ENCODE measurements at regions not wholly inside any gene's neighbourhood (a gene's known extent, or its start where the extent isn't known, plus 50 kb on each side); places are given as distances from the start of the nearest gene placed in this dataset.

DNA sequence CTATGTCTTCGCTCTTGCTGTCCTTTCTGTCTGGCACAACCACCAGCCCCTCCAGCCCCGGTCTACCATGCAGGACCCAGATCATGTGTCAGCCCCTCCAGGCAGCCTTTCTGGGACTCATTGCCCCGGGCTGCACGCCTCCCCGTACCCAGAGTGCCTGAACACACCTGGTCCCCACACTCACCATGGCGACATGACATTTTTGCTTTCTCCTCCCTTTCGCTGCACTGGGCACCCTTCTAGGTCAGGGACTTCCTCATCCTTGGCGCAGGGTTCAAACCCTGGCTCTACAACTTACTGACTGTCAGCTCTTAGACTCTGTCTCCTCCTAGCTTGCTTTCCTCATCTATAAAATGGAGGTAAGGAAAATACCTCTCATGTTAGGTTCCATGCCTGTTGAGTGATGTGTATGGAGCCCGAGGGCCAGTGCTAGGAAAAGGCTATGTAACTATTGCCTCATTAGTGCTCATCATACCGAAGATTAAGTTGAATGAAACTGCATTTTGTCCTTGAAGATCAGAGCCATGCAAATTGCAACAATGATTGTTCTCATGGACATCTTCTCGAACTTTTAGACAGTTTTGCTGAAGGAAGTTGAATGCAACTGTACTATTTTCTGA, 49.7 kb upstream of the TIAM2 start:
- TF ChIP-seq, protein P1, sequence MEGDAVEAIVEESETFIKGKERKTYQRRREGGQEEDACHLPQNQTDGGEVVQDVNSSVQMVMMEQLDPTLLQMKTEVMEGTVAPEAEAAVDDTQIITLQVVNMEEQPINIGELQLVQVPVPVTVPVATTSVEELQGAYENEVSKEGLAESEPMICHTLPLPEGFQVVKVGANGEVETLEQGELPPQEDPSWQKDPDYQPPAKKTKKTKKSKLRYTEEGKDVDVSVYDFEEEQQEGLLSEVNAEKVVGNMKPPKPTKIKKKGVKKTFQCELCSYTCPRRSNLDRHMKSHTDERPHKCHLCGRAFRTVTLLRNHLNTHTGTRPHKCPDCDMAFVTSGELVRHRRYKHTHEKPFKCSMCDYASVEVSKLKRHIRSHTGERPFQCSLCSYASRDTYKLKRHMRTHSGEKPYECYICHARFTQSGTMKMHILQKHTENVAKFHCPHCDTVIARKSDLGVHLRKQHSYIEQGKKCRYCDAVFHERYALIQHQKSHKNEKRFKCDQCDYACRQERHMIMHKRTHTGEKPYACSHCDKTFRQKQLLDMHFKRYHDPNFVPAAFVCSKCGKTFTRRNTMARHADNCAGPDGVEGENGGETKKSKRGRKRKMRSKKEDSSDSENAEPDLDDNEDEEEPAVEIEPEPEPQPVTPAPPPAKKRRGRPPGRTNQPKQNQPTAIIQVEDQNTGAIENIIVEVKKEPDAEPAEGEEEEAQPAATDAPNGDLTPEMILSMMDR (IDR thresholded peaks at IDR 0.05): no peak
- no peak for TF ChIP-seq EZH2 (IDR thresholded peaks at IDR 0.05; ENCODE audit: borderline replicate concordance, insufficient read depth, low read depth, low read length, poor library complexity, severe bottlenecking)
